ENCODE measurements at regions not wholly inside any gene's neighbourhood (a gene's known extent, or its start where the extent isn't known, plus 50 kb on each side); places are given as distances from the start of the nearest gene placed in this dataset.
"Not testable (repeated sequence)": the region's sequence is repeated elsewhere in the genome, so short reads cannot be mapped to it uniquely, and the experiment has no call there.

GRCh38 chr21:35529171-35529863 lies 480.2 kb upstream of the RUNX1 start:
- no peak for DNase-seq

DNA sequence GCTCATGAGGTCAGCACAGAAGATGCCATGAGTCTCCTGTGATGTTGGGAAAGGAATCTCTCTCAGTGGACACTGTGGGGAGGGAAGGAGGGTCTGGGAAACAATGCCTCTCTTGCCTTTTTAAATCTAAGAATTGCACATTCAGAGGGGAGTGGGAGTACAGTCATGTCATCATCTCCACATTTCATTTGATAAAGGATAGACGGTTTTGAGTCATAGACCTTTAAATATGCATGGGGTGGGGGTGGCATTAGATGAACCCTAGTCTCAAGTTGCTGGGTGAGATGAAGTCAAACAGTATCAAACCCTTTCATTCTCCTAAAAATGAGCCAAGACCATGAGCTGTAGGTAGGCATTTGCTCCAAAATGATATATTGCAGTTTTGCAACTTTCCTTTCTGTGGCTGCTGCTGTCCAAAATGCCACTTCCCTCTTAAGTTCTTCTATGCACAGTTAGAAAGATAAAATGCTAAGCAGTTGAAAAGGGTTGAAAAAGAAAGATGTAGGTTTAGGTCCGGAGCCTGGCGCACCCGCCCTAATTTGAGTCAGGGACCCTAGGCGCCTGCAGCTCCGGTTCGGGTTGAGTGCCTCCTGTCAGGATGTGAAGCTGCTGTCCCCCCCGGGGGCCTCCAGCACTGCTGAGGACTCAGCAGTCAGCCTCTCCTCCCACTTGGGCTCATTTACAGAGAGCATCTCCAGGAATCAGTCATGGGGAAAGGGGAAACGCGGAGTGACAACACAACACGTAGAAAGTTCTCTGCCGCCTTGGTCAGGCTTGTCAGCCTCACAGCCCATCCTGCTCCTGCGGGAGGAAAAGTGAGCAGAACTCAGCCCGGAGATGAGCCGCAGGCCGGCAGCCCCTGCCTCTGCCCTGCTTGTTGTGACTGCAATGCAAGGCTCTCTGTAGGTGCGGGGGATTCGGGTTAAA lies 479.3 kb upstream of the RUNX1 start:
- DNase-seq, result peak in 2 of 51 donors; percentile 7 to 9

DNA sequence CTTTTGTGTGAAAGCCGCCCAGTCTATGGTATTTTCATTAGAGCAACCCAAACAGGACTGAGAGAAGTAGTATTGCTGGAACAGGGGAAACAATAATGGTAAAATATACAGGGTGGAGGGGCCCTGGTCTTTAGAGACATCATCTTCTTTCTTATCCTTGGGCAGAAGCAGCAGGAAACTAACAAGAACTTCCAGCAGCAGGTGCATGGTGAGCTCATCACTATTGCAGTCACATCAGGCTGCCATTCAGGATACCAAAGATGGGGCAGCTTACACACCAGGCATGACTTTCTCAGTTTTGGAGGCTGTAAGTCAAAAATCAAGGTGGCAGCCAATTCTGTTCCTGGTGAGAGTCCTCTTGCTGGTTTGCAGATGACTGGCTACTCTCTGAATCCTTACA lies 478.3 kb upstream of the RUNX1 start:
- no peak for DNase-seq

DNA sequence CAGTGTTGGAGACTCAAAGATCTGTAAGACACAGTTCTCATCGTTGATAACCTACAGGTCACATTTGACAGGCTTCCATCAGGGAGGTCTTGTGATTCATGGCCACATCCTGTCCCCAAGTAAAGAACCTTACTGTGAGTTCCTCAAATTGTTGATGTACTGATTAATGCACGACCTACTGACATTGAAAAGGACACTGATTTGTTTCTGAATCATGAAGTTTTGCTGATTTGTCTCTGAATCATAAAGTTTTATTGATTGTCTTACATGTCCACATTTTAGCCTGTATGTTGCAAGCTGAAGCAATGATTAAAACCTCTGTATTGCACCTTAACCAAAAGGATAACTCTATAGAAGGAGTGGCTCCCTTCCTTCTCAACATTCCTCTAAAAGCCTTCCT lies 476.3 kb upstream of the RUNX1 start:
- DNase-seq, result peak in 1 of 51 donors; percentile 2

GRCh38 chr21:35521852-35522505 lies 472.9 kb upstream of the RUNX1 start:
- no peak for DNase-seq

DNA sequence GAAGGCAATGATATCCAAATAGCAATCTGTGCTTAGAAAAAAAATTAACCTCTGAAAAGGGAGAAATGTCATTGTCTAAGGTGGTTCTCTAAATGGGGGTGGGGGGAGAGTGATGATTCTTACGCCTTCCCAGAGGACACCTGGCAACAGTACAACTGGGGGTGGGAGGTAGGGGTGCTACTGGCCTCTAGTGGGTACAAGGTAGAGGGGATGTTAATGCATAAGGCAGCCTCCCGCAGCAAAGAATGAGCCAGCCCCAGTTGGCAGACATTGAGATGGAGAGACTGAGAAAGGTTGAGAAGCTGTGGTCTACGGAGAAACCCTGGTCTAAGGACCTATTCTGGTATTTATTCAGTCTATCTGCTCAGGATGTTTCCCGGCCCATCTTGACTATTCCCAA lies 472.2 kb upstream of the RUNX1 start:
- no peak for DNase-seq

DNA sequence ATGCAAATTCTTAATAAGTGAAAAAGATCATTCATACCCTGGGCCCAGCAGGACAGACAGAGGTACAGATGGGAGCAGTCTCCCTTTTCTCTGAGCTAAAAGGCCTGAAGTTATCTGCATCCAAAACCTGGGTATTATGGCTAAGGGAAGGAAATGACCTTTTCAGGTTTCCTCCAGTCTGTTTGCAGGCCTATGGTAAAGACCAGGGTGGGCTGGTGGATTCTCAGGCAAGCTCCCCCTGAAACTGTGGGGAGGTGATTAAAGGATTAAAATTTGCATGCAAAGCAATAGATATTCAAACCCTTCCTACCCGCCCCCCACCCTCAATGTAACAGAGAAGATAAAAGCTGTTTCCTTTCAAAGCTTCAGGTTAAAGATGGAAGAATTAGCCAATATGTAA lies 471.8 kb upstream of the RUNX1 start:
- no peak for DNase-seq

DNA sequence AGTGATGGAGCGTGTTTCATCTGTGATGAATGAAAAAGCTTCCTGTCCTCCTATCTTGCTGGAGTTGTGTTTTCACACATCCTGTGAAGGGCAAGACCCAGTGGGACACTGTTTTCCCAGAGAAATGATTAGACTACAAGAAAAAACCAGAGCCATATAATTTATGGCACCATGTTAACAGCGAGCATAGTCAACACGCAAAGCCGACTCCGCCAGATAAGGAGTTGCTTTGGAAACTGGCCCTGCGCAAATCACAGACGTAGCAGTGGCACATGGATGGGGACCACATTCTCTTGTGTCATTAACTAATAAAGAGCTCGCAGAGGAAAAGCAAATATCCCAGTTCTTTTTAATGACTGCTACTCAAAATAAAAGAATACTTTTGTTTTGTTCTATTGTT lies 471.2 kb upstream of the RUNX1 start:
- DNase-seq, result no peak

DNA sequence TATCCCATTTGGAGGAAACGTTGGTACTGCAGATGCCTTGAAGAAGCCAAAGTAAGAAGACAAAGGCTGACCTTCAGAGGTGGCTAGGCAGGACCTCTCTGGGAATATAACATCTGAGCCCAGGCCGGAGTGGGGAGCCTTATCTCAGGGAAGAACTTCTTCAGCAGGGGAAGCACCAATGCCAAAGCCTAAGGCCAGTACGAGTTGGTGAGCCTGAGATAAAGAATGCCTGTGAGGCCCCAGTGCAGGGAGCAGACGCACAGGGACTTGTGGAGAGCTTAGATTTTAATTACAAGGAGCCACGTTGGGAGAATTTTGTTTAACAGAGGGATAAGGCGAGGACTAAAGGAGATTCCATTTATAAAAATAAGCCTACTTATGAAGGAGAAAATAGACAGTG lies 468.8 kb upstream of the RUNX1 start:
- DNase-seq, result no peak

DNA sequence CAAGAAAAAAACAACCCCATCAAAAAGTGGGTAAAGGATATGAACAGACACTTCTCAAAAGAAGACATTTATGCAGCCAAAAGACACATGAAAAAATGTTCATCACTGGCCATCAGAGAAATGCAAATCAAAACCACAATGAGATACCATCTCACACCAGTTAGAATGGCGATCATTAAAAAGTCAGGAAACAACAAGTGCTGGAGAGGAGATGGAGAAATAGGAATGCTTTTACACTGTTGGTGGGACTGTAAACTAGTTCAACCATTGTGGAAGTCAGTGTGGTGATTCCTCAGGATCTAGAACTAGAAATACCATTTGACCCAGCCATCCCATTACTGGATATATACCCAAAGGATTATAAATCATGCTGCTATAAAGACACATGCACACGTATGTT lies 467.2 kb upstream of the RUNX1 start:
- DNase-seq, result not testable (repeated sequence)

DNA sequence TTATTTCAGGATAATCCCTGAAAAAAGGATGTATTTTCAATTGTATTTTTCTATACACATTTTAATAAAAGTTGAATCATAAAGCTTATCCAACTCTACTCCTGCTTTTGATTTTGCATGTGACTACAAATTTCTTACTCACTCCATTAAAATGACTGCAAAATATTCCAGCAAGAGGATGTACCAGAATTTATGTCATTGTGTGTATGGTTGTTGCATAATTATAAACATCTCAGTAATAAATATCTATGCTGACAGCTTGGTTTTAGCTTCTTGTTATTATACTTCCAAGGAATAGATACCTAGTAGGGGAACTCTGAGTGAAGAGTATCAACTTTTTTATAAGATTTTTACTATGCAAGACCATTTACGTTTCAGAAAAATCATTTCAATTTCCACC lies 463.2 kb upstream of the RUNX1 start:
- no peak for DNase-seq

DNA sequence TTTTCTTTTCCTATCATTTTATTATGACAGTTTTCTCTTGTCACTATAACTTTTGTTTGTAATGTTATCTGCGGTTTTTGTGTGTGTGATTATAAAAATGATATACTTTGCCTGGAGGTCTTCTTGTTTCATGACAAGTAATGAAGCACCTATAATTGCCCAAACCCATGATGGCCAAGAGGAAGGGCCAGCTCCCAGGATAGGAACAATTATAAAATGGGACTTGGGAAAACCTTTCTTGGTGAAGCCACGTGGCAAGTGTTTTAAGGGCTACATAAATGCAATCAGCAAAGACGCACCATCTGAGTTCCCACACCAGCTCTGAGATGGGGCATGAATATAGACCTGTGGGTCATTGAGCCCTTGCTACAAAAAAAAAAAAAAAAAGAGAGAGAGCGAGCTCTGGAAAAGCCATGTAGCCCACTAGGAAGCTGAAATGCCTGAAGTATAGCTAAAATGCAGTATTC lies 462.6 kb upstream of the RUNX1 start:
- no peak for DNase-seq

DNA sequence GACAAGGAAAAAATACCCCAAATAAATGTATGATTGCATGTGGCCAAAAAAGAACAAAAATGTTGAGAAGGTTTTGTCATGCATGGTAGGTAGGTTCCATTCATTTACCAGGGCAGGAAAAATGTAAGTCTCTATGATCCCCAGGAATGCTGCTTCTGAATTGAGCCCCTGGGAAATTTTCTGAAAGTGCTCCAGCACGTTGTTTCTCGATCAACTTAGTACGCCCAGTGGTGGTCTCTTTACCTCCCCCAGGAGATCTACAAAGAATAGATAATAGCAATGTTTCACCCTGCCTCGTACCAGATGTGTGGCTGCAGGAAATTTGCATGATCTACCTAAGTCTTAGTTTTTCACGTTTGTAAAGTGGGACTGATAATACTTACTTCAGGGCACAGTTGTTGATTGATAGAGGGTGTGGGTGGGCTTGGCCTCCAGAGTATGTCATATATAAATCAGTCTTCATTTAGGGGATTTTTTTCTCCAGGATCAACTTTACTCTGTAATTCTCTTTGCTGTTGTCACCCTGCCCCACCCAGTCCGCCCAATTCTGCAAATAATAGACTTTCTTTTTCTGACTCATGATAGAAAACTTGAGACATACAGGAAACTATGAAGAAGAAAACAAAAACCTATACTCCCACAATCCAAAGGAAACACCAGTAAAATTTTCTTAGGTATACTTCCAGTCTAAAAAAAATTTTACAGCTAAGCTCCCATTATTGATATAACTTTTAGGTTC lies 462.0 kb upstream of the RUNX1 start:
- no peak for DNase-seq

DNA sequence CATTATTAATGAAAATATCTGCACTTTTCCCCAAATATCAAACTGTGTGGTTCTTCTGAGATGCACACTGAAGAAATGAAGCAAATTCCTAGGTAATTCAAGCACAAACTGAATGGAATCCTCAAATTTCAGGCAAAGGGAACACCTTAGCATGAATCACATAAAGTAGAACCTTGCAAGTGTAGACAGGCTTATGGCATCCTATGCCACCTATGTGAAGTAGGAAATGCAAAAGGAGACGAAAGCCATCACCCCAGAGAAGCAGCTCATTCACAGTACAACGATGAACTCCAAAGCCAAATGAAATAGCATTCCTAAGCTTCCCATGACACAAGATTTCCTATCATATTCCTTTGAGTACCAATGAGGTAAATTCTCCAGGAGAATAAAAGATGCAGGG lies 461.2 kb upstream of the RUNX1 start:
- DNase-seq, result no peak

- DNase-seq, result peak in 2 of 51 donors; percentile 4 to 13
Measured at GRCh38 chr21:35509001-35509704, 460.1 kb upstream of the RUNX1 start.

- DNase-seq, result peak in 14 of 51 donors; percentile 5 to 50 (median 20)
Measured at GRCh38 chr21:35508139-35508888, 459.2 kb upstream of the RUNX1 start.

DNA sequence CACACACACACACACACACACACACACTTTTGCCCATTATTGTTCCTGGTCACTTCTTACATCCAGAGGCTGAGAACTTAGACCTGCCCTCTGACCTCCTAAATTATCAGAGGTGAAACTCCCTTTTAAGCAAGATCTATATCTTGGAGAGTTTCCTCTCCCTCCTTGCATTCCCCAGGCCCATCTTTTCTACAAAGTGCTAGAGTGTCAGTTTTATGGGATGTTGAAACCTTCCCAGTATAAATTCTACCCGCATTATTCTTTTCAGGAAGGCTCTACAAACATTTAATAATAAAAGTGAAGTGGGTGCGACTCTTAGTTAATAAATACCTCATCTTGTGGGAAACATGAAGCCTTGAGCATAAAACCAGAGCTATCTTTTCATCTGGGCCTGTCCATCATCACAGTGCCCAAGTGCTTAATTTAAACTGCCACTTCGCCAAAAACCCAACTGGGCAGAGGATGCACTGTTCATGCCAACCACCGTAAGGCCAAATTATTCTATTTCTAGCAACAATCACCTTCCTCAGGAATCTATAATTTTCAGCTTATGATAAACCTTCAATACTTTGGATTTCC lies 458.2 kb upstream of the RUNX1 start:
- no peak for DNase-seq

GRCh38 chr21:35506771-35507170 lies 457.7 kb upstream of the RUNX1 start:
- DNase-seq, result no peak

DNA sequence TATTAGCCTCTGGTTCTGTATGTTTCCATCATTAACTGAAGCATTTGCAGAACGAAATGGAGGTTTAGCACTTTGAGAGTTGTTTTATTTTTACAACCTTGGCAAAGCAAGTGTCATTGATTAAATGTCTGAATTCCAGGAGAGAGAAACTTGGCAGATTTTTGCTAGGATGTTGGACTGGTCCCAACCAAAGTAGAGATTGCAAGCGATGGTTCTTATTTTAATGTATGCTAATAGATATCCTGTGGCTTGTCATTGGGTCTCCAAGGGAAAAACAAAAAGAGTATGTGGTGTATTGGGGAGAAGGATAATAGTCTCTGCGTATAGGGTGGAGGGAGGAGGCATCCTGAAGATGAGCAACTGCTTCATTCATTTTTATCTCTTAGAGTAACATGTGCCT lies 457.2 kb upstream of the RUNX1 start:
- DNase-seq, result no peak

Measured in hypothalamus (tissue), 51 donors.